NOMO-1 treated with dmso at 0.1 percent for 144 hours (cell line): ENCODE measurements at regions not wholly inside any gene's neighbourhood (a gene's known extent, or its start where the extent isn't known, plus 50 kb on each side); places are given as distances from the start of the nearest gene placed in this dataset.
A peak's percentile ranks its signal among the peaks of the same experiment; 100 is the strongest.

ENCODE experiments used
- DNase-seq: peaks from one replicate; lab custom pipeline; 2025; ENCODE audit not compliant: unreplicated experiment; lab: John Stamatoyannopoulos, UW

DNA sequence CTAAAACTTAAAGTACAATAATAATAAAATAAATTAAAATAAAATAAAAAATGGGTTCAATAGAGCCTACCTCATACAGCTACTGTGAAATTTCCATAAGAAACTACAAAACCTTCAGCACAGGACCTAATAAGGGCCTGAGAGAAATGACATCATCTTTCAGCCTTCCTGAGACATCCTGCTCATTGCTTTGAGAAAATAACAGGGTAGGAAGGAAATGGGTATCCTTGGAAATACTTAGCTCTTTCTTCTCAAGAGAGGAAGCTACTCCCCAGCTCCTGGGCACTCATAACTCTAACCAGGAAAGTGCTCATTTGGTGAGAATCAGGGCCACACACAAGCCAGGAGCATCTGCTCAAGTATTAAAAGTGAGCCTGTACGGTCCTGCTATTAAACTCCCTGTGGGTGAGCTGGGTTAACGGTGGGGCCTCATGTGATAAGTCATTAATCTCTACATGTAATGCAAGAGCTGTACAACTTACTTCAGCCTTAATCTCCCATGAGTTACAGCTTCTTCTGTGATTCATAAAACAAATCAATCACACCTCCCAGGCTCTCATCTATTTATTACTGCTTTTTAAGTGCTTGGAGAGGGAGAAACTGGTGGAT lies 141.4 kb downstream of the MAFB start:
- DNase-seq, result no peak

DNA sequence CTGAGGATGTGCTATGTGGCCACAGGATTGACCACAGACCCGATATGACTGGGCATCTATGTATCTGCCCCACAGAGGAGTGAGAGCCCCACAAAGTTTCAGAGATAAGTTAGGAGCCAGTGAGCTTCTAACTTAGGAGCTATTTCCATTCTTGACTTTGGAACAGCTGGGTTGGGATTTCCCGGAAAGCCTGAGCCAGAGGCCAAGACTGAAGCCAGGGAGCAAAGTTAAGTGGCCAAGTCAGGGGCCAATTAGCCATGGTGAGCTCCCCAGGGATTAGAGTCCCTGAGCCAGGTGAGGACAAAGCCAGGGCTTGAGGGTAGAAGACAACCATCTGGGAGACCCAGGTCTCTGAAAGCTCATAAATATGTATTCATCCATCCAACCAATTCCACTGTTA lies 143.6 kb downstream of the MAFB start:
- no peak for DNase-seq

DNA sequence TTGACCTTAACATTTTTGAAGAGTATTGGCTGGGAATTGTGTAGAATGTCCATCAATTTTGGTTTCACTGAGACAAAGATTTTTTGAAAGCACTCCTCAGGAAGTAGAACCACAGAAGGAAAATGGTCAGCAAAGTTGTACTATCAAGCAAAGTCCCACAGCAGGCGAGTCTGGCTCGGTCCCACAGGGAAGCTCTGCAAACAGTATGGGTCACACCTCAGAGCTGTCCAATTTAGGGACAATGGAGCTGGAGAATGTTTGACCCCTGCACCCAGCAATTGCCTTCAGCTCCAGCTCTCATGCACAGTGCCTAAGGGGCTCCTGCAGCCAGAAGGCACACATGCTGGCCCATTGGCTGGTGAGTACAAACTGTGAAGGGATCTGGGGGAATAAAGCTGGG lies 147.0 kb downstream of the MAFB start:
- no peak for DNase-seq

DNA sequence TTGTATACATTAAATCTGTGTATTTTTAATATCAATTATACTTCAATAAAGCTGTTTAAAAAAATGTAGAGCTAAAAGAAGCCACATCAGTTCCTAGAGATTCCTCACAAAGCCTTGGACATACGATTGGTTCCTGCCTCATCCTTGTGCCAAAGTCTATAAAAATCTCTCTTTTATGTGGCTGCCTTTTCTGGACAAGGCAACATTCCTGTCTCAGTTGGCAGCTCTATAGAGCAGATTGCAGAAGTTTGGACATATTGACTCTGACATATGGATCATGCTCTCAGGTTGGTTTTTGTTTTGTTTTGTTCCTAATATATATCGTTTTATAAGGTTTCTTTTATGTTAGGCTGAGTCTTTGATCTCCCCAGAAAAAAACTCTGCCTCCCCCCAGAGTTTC lies 148.9 kb downstream of the MAFB start:
- DNase-seq, result no peak

DNA sequence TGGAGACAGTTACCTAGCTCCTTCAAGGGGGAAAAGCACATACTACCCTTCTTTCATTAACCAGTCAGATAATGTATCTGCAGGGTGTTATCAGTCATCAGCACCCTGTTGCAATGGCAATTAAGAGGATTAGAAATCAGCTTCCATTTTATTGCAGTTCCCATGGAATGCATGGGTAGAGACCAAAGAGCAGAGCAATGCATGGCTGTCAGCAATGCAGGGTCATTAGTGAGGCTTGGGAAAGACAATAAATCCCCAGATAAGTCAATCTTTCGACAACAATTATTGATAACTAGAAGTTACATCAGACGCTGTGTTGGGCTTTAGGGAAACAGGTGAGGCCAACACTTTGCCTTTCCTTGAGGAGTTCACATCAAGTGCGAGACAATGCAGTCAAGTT lies 150.9 kb downstream of the MAFB start:
- no peak for DNase-seq

DNA sequence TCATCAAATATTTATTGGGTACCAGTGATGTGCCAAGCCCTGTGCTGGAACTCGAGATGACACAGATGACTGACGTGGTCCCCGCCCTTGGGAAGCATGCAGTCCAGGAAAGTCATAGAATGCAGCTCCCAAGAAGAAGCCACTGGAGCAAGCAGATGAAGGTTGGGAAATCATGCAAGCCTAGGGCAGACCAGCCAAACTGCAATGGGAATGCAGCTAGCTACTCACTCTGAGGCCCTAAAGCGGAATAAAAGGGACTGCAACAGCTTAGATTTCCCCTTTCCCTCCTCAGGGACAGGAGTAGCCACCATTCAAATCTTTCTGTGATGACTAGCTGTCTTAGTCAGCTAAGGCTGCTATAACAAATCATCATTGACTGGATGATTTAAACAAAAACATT lies 152.2 kb downstream of the MAFB start:
- DNase-seq, result no peak

DNA sequence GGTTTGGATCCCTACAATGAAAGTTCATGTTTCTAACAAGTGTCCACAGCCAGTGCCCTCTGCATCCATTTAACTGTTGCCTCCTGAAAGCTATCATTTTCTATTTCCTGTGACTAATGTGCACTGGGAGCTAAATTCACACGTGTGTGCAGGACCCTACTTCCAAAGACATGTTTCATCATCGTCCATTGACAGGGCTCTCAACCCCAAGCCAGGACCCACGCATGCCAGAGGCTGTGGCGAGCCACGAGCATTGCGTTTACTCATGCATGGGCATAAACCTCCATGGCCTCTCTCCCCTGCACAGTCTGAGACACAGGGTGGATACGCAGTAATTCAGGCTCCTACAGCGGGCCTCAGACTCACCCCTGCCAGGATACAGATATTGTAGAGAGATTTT lies 153.2 kb downstream of the MAFB start:
- no peak for DNase-seq

DNA sequence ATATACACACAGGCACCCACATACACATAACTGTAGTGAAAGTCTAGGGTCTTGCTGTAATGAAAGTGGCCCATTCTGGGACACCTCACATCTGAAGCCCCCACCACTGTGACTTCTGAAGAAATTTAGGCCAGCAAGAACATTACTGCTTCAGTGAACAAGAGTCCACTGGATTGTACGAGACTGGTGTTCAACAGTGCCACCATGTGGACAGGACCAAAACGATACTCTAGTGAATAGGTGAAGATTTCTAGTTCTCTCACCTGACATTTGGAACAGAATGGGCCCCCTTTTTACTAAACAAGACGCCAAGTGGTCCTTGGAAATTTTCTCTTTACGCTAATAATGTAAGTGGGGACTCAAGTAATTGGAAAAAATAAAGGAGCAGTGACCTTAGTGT lies 156.9 kb downstream of the MAFB start:
- no peak for DNase-seq

DNA sequence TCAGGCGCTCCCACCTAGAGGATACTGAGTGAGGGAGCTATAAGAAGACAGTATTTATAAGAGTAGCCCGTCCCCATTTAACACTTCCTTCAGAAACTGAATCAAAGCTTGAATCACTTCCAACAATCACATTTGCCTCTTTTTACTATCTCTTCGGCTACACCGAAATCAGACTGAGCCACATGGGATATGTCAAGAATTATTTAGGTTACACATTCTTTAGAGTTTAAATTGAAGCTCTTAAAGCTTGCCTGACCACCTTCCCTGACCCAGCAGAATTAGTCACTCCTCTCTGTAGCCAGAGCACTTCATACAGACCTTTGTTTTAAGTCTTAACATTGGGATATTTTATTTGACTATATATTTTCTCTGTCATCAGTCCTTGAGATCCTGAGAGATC lies 163.7 kb downstream of the MAFB start:
- DNase-seq, result no peak

DNA sequence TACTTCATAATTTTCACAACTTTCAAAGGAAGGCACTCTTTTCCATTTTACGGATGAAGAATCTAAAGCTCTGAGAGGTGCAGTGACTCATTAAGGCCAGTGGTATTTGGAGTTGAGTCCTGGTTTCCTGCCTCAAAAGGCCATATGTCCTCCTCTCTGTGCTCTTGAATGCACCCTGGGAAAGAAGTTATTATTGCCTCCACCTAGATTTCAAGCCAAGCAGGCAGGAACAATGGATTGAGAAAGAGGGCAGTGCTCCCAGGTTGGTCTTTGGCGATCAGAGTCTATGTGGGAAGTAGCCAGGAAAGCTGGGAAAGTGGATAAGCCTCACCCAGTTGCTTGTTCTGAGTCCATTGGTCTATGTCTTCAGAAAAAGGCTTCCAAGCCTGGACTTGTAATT lies 165.0 kb downstream of the MAFB start:
- no peak for DNase-seq

DNA sequence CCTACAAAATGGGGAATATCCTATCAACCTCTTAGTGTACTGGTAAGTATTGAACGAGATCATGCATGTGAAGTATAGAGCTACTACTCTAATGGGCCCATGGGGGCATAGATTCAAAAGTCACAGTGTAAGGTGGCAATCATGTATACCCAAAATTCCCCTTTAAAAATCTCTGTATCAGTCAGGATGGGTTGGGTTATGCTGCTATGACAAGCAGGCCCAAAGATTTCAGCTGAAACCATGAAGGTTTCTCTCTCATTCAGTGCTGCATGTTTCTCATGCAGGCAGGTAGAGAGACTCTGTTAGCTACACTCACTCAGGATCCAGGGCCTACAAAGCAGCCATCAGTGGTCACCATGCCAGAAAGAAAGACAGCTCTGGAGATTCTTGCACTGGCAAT lies 166.6 kb downstream of the MAFB start:
- no peak for DNase-seq

DNA sequence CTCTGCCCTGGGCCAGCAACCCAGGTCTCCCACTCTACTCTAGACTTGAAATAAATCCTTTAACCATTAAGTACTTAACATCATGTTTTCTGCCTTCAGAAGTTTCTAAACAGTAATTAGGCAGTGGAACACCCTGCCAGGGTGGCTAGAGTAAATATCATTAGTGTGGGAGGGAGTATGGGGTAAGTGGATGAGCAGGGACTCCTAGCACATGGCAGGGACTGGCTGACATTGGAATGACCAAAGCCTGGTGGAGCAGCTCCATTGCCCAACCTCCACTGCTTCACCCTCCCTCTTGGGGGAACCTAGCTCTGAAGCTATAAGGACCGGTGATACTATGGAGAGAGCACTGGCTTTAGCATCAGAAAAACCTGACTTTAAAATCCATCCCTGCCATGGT lies 167.1 kb downstream of the MAFB start:
- no peak for DNase-seq

DNA sequence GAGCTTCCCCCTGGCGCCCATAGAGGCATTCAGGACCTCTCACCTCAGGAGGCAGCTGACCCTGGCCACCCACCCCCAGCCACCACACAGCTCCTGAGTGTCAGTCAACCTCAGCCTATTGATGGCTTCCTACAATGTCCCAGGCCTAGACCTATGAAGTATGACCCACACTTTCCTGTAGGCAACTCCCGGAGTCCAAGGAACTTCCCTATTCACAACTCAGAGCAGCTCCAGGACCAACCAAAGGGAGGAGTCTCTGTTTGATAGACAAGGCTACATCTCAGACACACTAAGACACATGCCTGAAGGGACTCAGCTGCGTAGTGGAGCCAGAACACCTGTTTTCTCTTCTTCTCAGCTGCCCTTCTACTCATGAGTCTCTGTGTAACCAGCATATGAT lies 169.1 kb downstream of the MAFB start:
- DNase-seq, result no peak

DNA sequence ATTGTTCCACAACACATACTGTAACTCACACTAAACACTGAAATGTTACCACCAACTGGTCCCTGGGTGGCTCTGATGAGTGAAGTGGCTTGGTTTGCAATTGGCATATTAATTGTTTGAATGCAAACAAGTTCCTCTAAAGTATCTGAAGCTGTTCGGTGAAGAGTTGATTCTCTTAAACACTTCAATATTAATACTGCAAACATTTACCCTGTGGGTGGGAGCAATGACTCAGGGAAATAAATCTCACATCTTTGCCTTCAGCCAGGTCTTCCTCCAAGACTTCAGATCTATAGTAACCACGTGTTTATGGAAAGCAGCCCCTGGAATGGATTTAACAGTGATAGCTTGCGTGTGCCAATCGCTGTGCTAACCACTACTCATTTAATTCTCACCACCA lies 176.0 kb downstream of the MAFB start:
- no peak for DNase-seq

DNA sequence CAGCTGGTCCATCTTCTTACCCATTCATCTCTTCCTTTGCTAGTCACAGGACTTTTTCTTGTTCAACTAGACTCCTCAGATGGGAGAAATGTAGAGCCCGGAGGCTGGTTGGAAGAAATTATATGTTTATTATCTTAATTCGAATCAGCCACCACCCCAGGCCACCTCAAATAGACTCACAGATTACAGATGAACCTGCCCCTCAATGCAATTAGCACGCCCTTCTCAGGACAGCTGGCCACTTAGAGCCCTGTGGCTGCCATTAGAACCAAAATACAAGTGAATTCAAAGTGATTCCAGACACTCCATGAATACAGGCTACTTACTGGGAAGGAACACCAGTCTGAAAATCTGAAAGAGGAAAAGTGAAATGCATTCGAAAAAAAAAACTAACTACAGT lies 176.4 kb downstream of the MAFB start:
- no peak for DNase-seq

DNA sequence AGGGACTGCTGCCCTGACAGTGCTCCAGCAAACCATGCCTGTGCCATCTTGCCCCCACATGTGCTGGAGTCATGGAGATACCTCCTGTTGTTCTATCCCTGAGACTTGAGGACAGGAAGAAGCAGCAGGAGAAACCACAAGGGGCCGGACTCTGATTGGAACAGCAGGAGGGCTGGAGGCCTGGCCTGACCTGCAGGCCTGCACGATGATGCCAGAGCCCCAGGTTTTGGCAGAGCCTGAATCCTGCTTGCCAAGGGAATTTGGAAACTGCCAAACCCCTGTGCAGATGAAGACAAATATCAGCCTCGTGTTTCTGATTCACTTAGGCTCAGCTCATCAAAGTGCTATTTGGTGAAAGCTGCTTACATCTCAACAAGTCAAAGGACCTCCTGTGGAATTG lies 177.6 kb downstream of the MAFB start:
- no peak for DNase-seq

DNA sequence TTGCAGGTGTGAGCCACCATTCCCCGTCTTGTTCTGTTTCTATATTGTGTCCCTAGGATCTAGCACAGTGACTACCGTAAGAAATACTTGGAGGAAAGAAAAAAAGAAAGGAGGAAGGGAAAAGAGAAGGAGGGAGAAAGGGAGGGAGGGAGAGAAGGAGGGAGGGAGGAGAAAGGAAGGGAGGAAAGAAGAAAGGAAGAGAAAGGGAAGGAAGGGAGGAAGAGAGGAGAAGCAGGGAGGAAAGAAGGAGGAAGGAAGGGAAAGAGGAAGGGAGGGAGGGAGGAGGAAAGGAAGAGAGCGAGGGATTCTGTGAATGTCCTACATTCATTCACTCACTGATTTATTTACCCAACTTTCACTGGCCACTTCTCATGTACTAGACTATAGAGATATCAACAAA lies 178.4 kb downstream of the MAFB start:
- no peak for DNase-seq

DNA sequence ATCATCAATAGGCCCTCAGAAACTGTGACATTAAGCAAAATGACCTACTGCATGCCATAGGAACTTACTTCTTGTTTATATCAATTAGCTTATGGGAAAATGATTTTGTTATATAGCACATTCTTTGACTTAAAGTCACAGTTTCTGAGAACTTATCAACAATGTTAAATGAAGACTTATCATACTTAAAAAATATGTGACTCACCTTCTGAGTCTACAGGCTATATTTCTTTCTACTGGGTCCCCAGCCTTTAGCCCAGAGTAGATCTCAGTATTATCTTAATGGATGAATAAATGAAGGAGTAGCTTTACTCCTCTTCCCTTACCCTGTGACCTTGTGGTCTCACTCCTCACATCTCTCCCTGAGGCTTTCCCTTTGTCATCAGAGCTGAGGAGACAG lies 180.2 kb downstream of the MAFB start:
- no peak for DNase-seq

DNA sequence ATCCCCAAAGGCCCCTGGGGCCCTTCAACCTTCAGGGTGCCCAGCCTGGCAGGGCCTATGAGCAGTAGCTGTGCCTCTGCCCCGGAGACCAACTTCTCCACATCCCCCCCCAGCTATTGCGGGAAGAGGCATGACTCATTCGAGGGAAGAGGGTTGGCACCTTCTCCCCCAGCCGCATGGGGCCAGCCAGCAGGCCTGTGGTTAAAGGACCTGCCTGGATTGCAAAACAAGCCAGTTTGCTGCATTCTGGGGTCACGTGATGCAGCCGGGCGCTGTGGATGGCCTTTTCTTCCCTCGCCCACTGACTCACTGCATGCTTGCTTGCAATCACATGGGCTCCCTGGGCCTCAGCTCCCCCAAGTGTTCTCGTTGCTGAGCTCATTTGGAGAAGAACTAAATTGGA lies 182.5 kb downstream of the MAFB start:
- DNase-seq, result peak; percentile 97

DNA sequence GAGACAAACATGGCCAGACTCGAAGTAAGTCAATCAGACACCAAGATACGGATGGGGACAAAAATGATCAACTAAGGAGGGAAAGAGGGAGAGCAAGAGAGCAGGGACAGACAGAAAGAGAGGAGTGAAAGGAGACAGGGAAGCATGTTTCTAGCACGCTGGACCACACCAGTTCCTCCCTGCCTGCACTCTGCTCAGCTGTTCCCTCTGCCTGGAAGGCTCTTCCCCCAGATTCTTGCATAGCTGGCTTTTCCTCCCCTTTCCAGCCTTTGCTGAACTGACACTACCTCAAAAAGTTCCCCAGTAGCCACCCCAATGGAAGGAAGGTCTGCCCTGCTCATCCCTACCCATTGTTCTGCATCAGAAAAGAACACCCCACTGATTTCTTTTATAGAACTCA lies 185.9 kb downstream of the MAFB start:
- no peak for DNase-seq

DNA sequence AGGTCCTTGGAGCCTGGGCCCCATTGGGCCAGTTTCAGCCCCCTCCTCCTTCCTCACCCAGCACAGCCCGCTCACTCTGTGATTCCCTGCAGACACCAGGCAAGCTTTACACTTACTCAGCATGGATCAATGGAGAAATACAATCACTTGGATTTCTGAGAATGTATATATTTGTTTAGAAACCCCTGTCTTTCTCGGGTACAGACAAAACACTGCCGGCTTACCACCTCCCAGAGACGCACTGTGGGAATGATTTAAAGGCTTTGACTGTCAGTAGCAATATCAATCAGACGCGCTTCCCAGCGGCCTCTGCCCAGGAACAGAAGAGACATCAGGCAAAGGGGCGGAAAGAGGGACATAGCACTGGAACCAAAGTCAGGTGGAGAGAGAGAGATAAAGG lies 186.5 kb downstream of the MAFB start:
- DNase-seq, result no peak

DNA sequence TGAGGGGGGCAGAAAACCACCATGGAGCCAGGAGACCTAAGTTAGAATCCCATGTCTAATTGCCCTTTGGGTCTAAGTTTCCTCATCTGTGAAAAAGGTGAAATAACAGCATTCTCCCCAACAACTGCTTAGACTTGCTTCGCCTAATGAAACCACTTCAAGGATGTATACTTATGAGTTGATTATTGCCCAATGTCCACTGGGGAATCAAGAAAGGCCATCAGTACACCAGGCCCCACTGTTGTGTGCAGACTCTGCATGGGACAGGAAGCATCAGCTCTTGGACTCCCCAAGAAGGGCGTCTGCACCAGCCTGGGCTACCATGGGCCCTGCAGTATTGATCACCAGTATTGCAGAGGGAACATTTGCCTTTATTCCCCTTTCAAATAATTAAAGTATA lies 189.6 kb downstream of the MAFB start:
- DNase-seq, result no peak

DNA sequence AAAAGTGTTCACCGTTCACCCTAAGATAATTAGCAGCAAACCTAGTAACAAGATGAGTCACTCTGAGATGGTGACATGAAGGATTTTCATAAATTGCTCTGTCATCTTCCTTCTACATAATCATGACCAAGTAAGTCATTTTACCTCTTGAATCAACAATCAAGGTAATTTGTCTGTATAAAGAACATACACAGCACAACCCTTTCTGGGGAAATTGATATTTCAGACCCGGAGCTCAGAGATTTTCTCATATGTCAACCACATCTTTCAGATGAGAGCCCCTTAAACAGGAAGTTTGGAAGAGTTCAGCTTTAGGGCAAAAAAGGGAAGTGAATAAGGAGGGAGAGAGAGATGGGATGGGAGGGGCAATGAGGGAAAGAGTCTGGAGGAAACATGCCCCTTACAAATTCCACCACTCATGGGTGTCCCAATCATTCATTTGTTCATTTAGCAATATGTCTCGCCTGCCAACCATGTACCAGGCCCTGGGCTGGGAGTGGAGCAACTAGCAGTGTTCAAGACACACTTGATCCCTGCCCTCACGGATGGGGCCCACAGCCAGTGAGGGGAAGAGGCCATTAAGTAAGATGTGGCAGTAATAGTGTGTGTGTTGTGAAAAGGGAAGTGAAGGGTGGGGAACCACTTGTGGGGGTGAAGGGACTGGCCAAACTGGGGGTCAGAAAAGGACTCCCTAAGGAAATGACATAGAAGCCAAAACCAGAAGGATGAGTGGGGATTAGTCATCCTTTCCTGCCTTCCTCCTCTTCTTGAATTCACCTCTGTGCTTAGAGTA lies 190.9 kb downstream of the MAFB start:
- peak; percentile 99 for DNase-seq
